Activated T-cell treated with anti-CD3 and anti-CD28 coated beads, Interleukin-2, amount 50 U/mL, for 1 hour (primary cell): ENCODE measurements at regions not wholly inside any gene's neighbourhood (a gene's known extent, or its start where the extent isn't known, plus 50 kb on each side); places are given as distances from the start of the nearest gene placed in this dataset.

Experiments
- DNase-seq: peaks from one replicate; pipeline ENCODE4 v3.0.0-alpha.2; 2020

DNA sequence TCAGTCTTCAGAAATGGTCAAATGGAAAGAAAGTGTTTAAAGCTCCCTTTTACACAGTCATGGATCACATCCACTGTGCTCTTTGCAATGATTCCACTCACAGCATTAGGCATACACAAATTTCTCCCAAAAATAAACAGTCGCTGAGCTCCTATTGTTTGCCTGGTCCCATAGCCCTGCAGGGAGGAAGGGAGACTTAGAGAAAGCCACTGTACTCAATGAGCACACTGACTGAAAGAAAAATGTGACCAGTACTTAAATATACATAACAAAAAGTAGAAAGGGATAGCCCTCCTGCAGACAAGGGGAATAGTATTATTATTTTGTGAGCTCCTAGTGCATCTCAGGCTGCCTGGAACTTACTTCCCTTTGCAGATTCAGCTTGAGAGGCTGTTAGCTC, 853.2 kb downstream of the GRID1 start:
- DNase-seq: no peak

- no peak for DNase-seq
Observed at GRCh38 chr10:85515316-85515715, 851.3 kb downstream of the GRID1 start.

- no peak for DNase-seq
Observed at GRCh38 chr10:85524001-85524666, 842.5 kb downstream of the GRID1 start.

DNA sequence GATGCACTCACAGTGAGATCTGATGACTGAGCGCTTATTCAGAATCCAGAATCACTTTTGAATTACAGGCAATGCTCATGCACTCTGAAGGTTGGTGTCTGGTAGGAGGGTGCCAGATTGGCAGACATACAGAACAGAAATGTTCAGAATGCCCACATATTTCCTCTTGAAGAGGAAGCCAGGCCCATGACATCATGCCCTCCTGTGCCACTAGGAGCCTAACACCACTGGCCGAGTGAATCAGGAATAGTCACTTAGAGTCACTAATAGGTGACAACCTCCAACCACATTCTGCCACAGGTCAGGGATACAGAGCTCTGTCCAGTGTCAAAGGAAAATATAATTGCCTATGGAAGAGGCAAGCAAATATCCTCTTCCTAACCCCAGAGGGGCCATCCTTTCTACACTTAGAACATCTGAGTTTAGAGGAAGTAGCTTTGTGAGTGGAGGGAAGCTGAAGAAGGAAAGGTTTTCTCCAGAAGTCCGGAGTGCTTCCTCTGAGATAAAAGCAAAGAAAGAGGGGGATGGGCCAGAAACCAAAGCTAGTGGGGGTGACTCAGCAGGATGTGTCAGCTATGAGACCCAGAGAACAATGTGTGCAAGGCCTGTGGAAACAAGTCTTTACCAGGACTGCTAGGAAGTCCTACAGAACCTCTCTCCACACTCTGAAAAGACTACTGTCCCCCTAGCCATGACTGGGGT, 838.8 kb downstream of the GRID1 start:
- DNase-seq: no peak

DNA sequence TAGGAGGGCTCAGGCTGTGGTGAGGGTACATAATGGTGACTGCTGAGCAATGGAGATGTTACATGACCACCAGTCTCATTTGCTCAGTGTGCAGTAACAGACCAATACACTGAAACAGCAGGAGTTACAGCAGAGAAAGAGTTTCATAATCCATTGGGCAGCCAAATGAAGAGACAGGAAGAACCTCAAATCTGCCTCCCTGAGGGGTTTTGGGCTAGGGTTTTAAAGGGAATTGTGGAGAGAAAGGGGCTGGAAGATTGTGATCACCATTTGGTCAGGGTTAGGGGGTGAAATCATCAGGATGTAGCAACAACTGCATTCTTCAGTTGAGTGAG, 838.3 kb downstream of the GRID1 start:
- no peak for DNase-seq

- no peak for DNase-seq
Observed at GRCh38 chr10:85531706-85532105, 834.9 kb downstream of the GRID1 start.

DNA sequence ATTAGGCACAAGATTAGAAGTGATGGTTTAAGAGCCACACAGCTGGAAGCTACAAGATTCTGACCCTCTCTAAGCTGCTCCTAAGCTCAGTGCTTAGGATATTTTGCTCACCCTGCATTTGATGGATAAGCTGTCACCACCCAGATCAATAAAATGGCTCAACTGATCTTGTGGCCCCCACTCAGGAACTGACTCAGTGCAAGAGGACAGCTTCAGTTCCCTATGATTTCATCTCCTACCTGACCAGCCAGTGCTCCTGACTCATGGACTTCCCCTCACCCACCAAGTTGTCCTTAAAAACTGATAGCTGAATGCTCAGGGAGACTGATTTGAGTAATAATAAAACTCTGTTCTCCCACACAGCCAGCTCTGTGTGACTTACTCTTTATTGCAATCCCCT, 833.8 kb downstream of the GRID1 start:
- DNase-seq: no peak

DNA sequence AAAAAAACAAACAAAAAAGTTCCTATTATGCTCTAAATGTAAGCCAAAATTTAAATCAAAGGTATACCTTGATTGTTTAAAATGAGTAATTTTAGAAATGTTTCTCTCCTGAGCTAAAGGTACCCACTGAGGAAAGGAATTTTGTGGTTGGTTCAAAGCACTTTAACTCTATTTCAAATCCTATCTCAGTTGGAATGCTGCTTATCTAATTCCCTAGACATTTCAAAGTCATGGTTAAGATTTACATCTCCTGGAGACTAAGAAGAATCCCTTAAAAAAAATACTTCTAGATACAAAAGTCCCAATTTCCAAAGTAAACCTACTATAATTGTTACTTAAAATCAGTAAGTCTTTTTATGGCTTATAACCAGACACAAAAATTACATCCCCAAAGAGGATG, 830.7 kb downstream of the GRID1 start:
- no peak for DNase-seq

GRCh38 chr10:85537561-85537960, 829.0 kb downstream of the GRID1 start:
- no peak for DNase-seq

GRCh38 chr10:85538601-85539000, 828.0 kb downstream of the GRID1 start:
- no peak for DNase-seq

- no peak for DNase-seq
Observed at GRCh38 chr10:85542152-85542551, 824.4 kb downstream of the GRID1 start.

GRCh38 chr10:85542936-85543730, 823.5 kb downstream of the GRID1 start:
- no peak for DNase-seq

DNA sequence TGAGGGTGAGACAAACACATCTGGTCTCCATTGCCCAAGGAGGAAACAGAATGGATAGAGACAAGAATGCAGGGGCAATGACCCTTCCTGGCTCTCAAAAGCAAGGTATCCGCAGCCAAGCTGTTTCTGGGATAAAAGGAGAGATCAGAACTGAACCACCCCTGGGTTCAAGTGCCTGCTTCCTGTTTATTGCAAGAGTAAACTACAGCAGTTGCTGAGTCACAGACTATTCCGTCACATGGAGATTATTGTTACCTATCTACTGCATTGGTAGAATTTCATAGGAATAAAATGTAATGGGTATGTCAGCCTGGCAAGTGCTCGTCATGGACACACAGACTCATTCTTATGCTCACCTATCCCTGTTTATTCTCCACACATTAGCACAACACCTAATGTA, 821.6 kb downstream of the GRID1 start:
- DNase-seq: no peak

DNA sequence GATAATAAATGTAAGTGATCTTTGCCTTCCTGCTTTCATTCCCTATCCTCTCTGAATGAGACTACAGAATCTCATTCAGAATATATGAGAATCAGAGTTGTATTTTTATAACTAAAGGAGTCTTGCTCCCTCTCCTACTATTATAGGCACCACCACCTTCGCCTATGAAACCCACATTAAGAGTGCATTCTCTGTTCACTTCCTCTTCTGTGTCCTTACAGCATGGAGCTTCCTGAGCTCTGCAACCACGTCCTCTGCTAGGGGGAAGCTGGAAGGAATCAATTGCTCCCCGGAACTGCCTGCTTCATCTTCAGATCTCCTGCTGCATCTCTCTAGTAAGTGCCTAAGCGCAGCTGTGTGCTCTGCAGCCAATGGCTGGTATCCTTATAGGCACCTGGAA, 820.7 kb downstream of the GRID1 start:
- DNase-seq: no peak

- no peak for DNase-seq
Observed at GRCh38 chr10:85547460-85548023, 819.1 kb downstream of the GRID1 start.

DNA sequence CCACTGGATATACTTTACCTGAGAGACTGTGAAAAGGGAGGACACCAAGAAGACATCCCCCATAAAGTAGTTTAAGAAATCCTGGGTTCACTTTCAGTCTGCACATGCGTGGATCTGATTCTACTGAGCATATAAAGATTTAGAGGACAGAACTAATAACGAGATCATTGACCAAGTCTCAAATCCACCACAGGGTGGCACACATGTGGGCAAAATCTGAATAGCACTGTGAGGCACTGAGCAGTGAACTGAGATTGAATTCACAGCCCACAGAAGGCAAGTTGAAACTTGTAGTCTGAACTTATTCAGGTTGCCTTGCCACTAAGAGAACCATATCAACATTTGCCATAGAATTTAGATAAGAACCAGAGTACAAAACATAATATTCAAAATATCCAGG, 818.6 kb downstream of the GRID1 start:
- DNase-seq: no peak
